K562 (cell line): ENCODE measurements at regions not wholly inside any gene's neighbourhood (a gene's known extent, or its start where the extent isn't known, plus 50 kb on each side); places are given as distances from the start of the nearest gene placed in this dataset.

Source experiments
- ATAC-seq: fragments of 200-7000 bp; cut with Tn5 transposase; 3 replicates; pipeline ENCODE4 v1.9.1; 2020; ENCODE audit warnings: moderate library complexity
- BruUV-seq: library from RNA; stranded (reverse); fragments of 400-500 nt; replicated peaks from 2 replicates; lab custom pipeline; 2021; lab: Mats Ljungman, UMichigan
- CTCF ChIA-PET: fragments of 300-600 bp; formaldehyde crosslinking; extraction: SDS; loops from one replicate; lab custom pipeline; 2021; ENCODE audit warnings: low intra/inter-chr PET ratio; lab: Yijun Ruan, JAX
- POLR2A ChIA-PET: fragments of 300-600, 350-650 bp; sonication (Branson Sonifier 250); formaldehyde crosslinking; extraction: SDS; loops from one replicate; lab custom pipeline; 2021; ENCODE audit warnings: antibody characterized with exemption, inconsistent platforms; lab: Yijun Ruan, JAX
- DNase-seq, 4 experiments: peaks; one replicate each; pipeline versions ENCODE4 v3.0.0 to v3.0.0-alpha.2; 2011 to 2018; ENCODE audit warnings: low spot score in 3 of 4, mixed read lengths in 3 of 4; ENCODE audit errors: extremely low read depth in 1 of 4
- FAIRE-seq: peaks from 2 replicates; lab custom pipeline; 2011; peaks lifted over from hg19 to GRCh38; lab: Jason Lieb, UNC
- H2AFZ ChIP-seq: 2 replicates; pipeline ENCODE4 v1.6.0; 2011; ENCODE audit warnings: low read depth, low read length, control low read depth, inconsistent platforms
- H3K27ac ChIP-seq: fragments of 200-600 bp; 3 replicates; pipeline ENCODE4 v1.8.0; 2011; ENCODE audit warnings: low read depth, mild to moderate bottlenecking, control low read depth, inconsistent platforms, low read length, moderate library complexity, mixed read lengths; ENCODE audit errors: extremely low read depth
- H3K27me3 ChIP-seq, 2 experiments: fragments of 300-600 bp in 1 of 2; 2 replicates in 1 of 2; 3 replicates in 1 of 2; pipeline versions ENCODE4 v1.6.0 to v1.8.0; 2011; ENCODE audit warnings: inconsistent platforms in 2 of 2, low read length in 2 of 2, mild to moderate bottlenecking in 1 of 2, mixed read lengths in 1 of 2, moderate library complexity in 1 of 2; ENCODE audit not compliant: control insufficient read depth in 2 of 2, insufficient read depth in 2 of 2
- H3K36me3 ChIP-seq: fragments of 300-600 bp; 3 replicates; pipeline ENCODE4 v1.8.0; 2011; ENCODE audit warnings: mild to moderate bottlenecking, low read length, inconsistent platforms; ENCODE audit not compliant: control insufficient read depth, insufficient read depth
- H3K4me1 ChIP-seq, 2 experiments: fragments of 200-600 bp in 1 of 2; replicated peaks in 1 of 2; 2 replicates in 1 of 2; 3 replicates in 1 of 2; pipeline versions ENCODE4 v1.5.1 to v1.8.0; 2011; ENCODE audit warnings: inconsistent platforms in 2 of 2, low read length in 2 of 2, mild to moderate bottlenecking in 1 of 2, mixed read lengths in 1 of 2, moderate library complexity in 1 of 2; ENCODE audit not compliant: control insufficient read depth in 2 of 2, insufficient read depth in 2 of 2
- H3K4me2 ChIP-seq: 2 replicates; pipeline ENCODE4 v1.6.1; 2011; ENCODE audit warnings: low read length, control low read depth, inconsistent platforms, mixed read lengths; ENCODE audit not compliant: insufficient read depth
- H3K4me3 ChIP-seq: fragments of 200-600 bp; sonication (generic), shearing (Covaris generic); 2 replicates; pipeline ENCODE4 v1.5.1; 2016; ENCODE audit warnings: control low read depth, inconsistent platforms
- H3K79me2 ChIP-seq: fragments of 200-600 bp; 3 replicates; pipeline ENCODE4 v1.8.0; 2011; ENCODE audit warnings: low read length, inconsistent platforms; ENCODE audit not compliant: control insufficient read depth, insufficient read depth
- H3K9ac ChIP-seq, 2 experiments: 2 replicates each; pipeline versions ENCODE4 v1.6.0 to v1.6.1; 2011; ENCODE audit warnings: low read depth in 2 of 2, low read length in 2 of 2, control low read depth in 1 of 2, inconsistent platforms in 1 of 2, mild to moderate bottlenecking in 1 of 2, mixed read lengths in 1 of 2; ENCODE audit not compliant: insufficient read depth in 1 of 2
- H3K9me1 ChIP-seq: one replicate; pipeline ENCODE4 v1.6.0; 2011; ENCODE audit warnings: inconsistent platforms, mild to moderate bottlenecking, low read length, moderate library complexity; ENCODE audit not compliant: control insufficient read depth, insufficient read depth
- H3K9me3 ChIP-seq: replicated peaks from 2 replicates; pipeline ENCODE4 v1.5.1; 2011; ENCODE audit warnings: low read depth, low read length, inconsistent platforms; ENCODE audit not compliant: control insufficient read depth, insufficient read depth
- H4K20me1 ChIP-seq: replicated peaks from 2 replicates; pipeline ENCODE4 v1.6.1; 2011; ENCODE audit warnings: low read length, inconsistent platforms, mixed read lengths; ENCODE audit not compliant: control insufficient read depth, insufficient read depth
- ESRRB ChIP-seq: fragments of 250-450 bp; sonication (Bioruptor Pico); IDR thresholded peaks from 2 replicates; pipeline ENCODE4 v1.5.0; 2020; ENCODE audit warnings: mild to moderate bottlenecking, moderate library complexity, borderline replicate concordance
- HNRNPLL ChIP-seq: fragments of 200-400 bp; formaldehyde crosslinking; IDR thresholded peaks from 2 replicates; pipeline ENCODE4 v1.6.1; 2017; ENCODE audit warnings: low read length, low read depth, mild to moderate bottlenecking; ENCODE audit not compliant: poor library complexity, severe bottlenecking
- PHF20 ChIP-seq: fragments of 450-650 bp; IDR thresholded peaks from 2 replicates; pipeline ENCODE4 v1.6.1; 2018; ENCODE audit not compliant: partially characterized antibody
- RBM22 ChIP-seq: fragments of 200-400 bp; formaldehyde crosslinking; IDR thresholded peaks from 2 replicates; pipeline ENCODE4 v1.6.1; 2018; ENCODE audit warnings: low read length, low read depth; ENCODE audit not compliant: poor library complexity, severe bottlenecking
- SMAD4 ChIP-seq: fragments of 250-450 bp; sonication (Bioruptor Pico); conservative IDR thresholded peaks from 2 replicates; pipeline ENCODE4 v1.8.0; 2021; ENCODE audit warnings: inconsistent platforms, mild to moderate bottlenecking, moderate library complexity
- TAF7 ChIP-seq: fragments of 450-650 bp; IDR thresholded peaks from 2 replicates; pipeline ENCODE4 v1.6.1; 2016; ENCODE audit warnings: missing genetic modification characterization, missing compliant biosample characterization
- TAL1 ChIP-seq: fragments of 450-650 bp; IDR thresholded peaks from 2 replicates; pipeline ENCODE4 v1.6.1; 2016; ENCODE audit warnings: mild to moderate bottlenecking
- TGIF2 ChIP-seq: sonication (generic); formaldehyde crosslinking; IDR thresholded peaks from 2 replicates; pipeline ENCODE4 v1.8.1; 2022; ENCODE audit warnings: mild to moderate bottlenecking, missing genetic modification reagents, moderate library complexity
- WGBS: fragments of 100-300 bp; shearing (Covaris generic); methylation state at CpG from one replicate; pipeline ENCODE4 v1.1.6; 2016; ENCODE audit warnings: low coverage, mixed read lengths; ENCODE audit not compliant: insufficient coverage; ENCODE audit errors: missing lambda C conversion rate; 5-methylcytosine and 5-hydroxymethylcytosine counted together
- in situ Hi-C: fragments of 300-500 bp; cut with MboI; formaldehyde crosslinking; loops from 4 replicates; pipeline ENCODE4 v1.15.0; 2018; ENCODE audit warnings: inconsistent platforms, mixed read lengths
- intact Hi-C: fragments of 100-400 bp; cut with micrococcal nuclease; formaldehyde crosslinking; loops from 2 replicates; pipeline ENCODE4 v1.14.2; 2022
- TF ChIP-seq, protein P1 (sequence below), 3 experiments: fragments of 200-800 bp in 1 of 3; sonication (Bioruptor generic) in 1 of 3; sonication (generic) in 1 of 3; formaldehyde crosslinking in 1 of 3; IDR thresholded peaks; 2 replicates each; pipeline versions ENCODE4 v1.6.1 to v1.8.0; 2016 to 2022; ENCODE audit warnings: mild to moderate bottlenecking in 2 of 3, missing compliant biosample characterization in 2 of 3, missing genetic modification characterization in 2 of 3, missing genetic modification reagents in 1 of 3
- TF ChIP-seq, protein P2 (sequence below), 3 experiments: fragments of 200-800 bp in 1 of 3; fragments of 250-450 bp in 1 of 3; fragments of 450-650 bp in 1 of 3; sonication (Bioruptor Pico) in 1 of 3; sonication (Bioruptor generic) in 1 of 3; formaldehyde crosslinking in 1 of 3; IDR thresholded peaks; 2 replicates each; pipeline versions ENCODE4 v1.6.1 to v1.8.0; 2016 to 2022; ENCODE audit warnings: mild to moderate bottlenecking in 2 of 3, missing genetic modification characterization in 2 of 3, missing compliant biosample characterization in 1 of 3, moderate library complexity in 1 of 3

DNA sequence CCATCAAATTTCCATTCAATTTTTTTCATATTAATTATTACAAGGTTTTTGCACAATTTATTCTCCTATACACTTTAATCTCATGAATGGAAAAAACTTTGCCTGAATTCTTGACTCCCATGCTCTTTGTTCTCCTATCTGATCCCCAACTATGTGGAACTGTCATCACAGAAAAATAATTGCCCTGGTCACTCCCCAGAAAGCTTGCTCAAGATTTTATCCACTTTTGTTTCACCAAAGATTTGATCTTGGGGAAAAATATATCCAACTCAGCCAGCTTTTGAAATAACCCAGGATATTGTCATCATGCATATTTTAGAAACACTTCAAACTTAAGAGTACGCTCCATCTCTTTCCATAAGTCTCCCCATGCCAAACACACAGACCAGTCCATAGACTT, 77.7 kb upstream of the PPP2R2B start:
- Histone ChIP-seq H3K79me2 (no peaks in the 10 kb centered on the region), H3K27ac (no peak overlapping the region)
- intact Hi-C loops = no loop called here
- CTCF ChIA-PET = no interaction called here
- TF ChIP-seq TAL1 = no peak
- no peak for TF ChIP-seq HNRNPLL
- TF ChIP-seq, protein P1, sequence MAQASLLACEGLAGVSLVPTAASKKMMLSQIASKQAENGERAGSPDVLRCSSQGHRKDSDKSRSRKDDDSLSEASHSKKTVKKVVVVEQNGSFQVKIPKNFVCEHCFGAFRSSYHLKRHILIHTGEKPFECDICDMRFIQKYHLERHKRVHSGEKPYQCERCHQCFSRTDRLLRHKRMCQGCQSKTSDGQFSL (CRISPR knock-in tag; IDR thresholded peaks at IDR 0.05) = no peak
- TF ChIP-seq, protein P1 (tag; IDR thresholded peaks at IDR 0.05) = no peak
- TF ChIP-seq RBM22 = no peak
- TF ChIP-seq PHF20 = no peak
- TF ChIP-seq ESRRB = no peak
- TF ChIP-seq SMAD4 (CRISPR knock-in tag) = no peak
- TF ChIP-seq TAF7 (tag) = no peak
- TF ChIP-seq, protein P2, sequence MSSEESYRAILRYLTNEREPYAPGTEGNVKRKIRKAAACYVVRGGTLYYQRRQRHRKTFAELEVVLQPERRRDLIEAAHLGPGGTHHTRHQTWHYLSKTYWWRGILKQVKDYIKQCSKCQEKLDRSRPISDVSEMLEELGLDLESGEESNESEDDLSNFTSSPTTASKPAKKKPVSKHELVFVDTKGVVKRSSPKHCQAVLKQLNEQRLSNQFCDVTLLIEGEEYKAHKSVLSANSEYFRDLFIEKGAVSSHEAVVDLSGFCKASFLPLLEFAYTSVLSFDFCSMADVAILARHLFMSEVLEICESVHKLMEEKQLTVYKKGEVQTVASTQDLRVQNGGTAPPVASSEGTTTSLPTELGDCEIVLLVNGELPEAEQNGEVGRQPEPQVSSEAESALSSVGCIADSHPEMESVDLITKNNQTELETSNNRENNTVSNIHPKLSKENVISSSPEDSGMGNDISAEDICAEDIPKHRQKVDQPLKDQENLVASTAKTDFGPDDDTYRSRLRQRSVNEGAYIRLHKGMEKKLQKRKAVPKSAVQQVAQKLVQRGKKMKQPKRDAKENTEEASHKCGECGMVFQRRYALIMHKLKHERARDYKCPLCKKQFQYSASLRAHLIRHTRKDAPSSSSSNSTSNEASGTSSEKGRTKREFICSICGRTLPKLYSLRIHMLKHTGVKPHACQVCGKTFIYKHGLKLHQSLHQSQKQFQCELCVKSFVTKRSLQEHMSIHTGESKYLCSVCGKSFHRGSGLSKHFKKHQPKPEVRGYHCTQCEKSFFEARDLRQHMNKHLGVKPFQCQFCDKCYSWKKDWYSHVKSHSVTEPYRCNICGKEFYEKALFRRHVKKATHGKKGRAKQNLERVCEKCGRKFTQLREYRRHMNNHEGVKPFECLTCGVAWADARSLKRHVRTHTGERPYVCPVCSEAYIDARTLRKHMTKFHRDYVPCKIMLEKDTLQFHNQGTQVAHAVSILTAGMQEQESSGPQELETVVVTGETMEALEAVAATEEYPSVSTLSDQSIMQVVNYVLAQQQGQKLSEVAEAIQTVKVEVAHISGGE (CRISPR knock-in tag; IDR thresholded peaks at IDR 0.05) = no peak
- no peak for TF ChIP-seq TGIF2 (CRISPR knock-in tag)
- TF ChIP-seq, all 486 proteins: peak for 0
- no peak overlapping the region for H3K4me3 ChIP-seq
- ATAC-seq (no peak), FAIRE-seq (no peak), DNase-seq (no peak)
- H2AFZ ChIP-seq = no peak overlapping the region
- H3K9me1 ChIP-seq = no peaks in the 10 kb centered on the region
- H3K9ac ChIP-seq = no peak overlapping the region
- no peaks in the 10 kb centered on the region for H3K36me3 ChIP-seq
- 0% methylated on average over 1 of the region's 1 CpG for WGBS
- no peaks in the 10 kb centered on the region for H3K9me3 ChIP-seq
- no peak overlapping the region for H3K4me2 ChIP-seq
- BruUV-seq = no TSS peak
- no peaks in the 10 kb centered on the region for H3K27me3 ChIP-seq
- H3K4me1 ChIP-seq = no peaks in the 10 kb centered on the region
- in situ Hi-C loops = loop anchor here (5.0 to 25.0 kb wide), 2 partner anchors 414 to 644 kb away; no protein-coding TSS in a partner anchor
- no peaks in the 10 kb centered on the region for H4K20me1 ChIP-seq
- POLR2A ChIA-PET = no interaction called here
